GDM1 (cell line): ENCODE measurements at regions not wholly inside any gene's neighbourhood (a gene's known extent, or its start where the extent isn't known, plus 50 kb on each side); places are given as distances from the start of the nearest gene placed in this dataset.
"Not testable (repeated sequence)": the region's sequence is repeated elsewhere in the genome, so short reads cannot be mapped to it uniquely, and the experiment has no call there.

ENCODE experiments used
- DNase-seq: peaks from one replicate; lab custom pipeline; 2025; lab: John Stamatoyannopoulos, UW

DNA sequence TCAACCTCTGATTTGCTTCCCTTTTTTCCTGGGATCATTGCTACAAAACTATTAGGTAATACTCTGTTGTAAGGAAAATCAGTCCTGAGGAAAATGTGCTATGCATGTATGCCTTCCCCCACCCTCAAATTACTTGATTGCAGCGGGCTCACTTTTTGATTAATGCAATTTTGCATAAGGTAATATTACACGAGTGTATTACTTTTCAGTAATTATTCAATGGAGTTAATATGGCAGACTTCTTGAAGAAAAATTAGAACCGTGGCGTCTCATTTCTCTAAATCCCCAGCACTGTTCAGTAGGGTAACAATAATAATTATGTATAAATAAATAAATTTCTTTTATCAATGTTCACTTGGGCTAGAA, 527.6 kb upstream of the FANCL start:
- DNase-seq, result no peak

DNA sequence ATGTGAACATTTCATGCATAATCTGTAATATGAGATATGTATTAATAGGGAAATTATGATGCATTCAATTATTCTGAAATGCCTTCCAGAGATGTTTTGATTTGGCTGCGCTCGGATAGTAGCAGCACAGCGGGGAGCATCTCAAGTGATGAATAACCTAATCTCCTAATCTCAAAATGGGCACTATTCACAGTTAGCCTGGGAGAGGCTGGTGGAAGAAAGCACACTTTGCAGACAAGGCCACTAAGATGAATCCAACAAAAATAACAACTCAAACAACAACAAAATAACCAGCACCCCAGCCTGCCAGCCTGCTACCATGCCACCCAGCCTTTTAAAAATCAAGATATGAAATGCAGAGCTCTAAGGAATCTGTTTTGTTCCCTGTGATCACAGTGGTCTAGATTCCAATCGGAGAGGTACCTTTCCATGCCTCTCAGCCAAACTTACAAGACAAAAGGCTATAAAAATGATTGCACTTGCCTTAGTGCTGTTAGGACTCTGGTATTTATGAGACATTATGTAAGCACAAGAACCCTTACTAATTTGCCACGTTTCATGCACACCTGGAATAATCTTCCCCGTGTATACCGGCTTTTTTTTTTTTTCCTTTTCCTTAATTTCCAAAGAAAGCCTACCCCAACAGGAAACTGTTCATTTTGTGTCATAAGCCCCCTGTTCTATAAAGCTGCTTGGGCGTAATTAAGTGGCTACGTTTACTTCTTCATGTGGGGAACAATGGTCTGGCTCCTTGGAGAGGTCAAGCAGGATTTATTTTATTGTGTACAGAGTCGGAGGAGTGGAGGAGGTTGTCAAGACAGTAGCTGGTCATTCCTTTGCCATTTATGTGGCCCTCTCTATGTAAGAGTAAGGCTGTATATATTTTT, 526.9 kb upstream of the FANCL start:
- no peak for DNase-seq

DNA sequence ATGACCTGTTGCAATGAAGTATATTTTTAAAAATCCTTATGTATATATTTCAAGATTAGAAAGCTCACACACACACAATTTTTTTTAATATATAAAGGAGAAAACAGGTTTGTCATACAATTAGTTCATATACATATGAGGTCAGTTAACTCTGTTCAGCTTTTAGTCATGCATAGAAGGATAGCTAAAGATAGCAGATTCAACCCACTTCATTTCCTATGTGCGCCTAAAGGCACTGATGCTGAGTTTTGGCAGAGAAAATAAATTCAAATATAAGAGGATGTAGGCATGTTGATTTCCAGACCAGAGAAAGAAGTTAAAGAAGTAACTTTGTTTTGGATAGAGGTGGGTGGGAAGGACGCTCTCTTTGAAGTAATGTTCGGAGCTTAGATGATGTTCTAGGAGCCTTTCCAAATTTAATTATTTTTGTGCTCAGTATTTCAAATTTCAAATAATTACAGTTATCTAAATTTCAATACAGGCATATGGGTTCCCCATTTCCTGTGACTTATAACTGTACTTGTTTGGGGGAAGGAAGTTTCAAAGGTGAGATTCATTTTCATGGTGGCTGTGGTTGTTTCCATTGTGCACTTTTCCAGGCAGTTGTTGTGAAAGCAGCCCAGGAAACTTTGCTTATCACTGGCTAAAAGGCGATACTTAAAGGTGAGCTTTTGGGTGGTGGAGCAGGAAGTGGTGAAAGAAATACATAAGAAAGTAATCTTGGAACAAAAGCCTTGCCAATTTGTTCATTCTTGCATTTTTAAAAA, 523.4 kb upstream of the FANCL start:
- peak; percentile 23 for DNase-seq

DNA sequence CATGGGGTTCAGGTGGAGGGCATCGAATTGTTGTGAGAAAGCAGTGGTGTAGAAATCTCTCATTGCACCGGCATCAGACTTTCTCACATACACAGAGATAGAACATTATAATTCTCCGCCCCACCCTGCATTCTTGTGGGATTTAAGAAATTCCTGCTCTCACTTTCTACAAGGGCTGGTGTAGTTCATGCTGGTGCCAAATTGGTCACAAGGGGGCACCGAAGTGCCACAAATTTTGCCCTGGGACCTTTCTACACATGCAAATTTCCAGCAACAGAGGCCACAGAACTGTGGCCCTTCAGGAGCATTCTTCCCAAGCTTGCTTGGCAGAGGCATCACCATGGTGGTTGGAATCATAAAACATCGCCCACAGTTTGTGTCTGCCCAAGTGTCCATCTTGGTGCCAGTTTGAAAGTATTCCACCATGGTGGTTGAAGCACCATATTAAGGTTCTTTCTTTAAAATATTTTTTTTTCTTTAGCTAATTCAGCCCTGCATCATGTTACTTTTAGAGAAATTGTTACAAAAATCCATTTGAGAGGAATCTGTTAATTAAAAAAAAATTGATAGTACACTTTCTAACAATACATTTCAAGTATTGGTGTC, 521.2 kb upstream of the FANCL start:
- DNase-seq, result peak; percentile 73

DNA sequence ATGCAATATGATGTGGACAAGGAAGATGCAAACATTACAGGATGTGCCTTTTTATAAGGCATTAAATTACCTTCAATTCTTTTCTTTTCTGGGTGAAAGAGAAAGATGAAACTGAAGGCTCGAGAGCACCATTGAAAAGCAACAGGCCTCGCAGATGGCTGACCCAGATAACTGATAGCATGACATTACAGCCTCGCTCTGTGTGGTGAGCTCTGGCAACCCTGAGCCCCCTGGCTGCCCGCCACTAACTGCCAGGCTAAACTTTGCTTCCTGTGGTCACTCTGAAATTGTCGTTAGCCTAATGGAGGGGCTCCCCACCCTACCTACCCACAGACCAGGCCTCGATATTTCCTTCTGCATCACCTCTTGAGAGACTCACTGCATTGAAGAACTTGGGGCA, 516.8 kb upstream of the FANCL start:
- no peak for DNase-seq

DNA sequence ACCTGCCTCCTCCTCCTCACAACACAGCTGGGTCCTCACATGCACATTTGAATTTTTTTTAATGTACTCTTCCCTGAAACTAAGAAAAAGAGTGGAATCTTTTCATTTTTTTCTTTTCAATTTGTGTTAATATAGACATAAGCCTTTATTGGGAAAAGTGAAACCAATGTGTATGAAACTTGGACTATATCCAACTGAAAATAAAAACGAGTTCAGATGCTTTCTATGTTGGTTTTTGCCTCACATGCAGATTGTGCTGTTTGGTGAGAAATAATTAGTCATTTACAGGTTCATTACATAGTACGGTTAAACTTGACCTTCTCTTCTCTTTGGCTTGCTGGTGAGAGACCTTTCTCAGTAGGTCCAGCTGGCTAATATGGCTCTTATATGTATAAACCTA, 515.2 kb upstream of the FANCL start:
- DNase-seq, result no peak

DNA sequence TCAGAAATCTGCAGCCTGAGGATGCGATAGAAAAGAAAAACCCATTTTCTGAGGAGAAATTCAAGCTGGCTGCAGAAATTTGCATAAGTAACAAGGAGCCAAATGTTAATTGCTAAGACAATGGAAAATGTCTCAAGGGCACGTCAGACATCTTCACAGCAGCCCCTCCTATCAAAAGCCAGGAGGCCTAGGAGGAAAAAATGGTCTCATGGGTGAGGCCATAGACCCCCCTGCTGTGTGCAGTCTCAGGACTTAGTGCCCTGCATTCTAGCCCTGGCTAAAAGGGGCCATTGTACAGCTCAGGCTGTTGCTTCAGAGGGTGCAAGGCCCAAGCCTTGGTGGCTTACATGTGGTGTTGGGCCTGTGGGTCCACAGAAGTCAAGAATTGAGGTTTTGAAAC, 511.4 kb upstream of the FANCL start:
- DNase-seq, result not testable (repeated sequence)

DNA sequence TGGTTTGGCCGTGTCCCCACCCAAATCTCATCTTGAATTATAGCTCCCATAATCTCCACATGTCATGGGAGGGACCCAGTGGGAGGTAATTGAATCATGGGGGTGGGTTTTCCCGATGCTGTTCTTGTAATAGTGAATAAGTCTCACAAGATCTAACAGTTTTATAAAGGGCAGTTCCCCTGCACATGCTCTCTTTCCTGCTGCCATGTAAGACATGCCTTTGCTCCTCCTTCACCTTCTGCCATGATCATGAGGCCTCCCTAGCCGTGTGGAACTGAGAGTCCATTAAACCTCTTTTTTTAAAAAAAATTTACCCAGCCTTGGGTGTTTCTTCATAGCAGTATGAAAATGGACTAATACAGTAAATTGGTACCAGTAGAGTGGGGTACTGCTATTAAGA, 510.6 kb upstream of the FANCL start:
- DNase-seq, result not testable (repeated sequence)

DNA sequence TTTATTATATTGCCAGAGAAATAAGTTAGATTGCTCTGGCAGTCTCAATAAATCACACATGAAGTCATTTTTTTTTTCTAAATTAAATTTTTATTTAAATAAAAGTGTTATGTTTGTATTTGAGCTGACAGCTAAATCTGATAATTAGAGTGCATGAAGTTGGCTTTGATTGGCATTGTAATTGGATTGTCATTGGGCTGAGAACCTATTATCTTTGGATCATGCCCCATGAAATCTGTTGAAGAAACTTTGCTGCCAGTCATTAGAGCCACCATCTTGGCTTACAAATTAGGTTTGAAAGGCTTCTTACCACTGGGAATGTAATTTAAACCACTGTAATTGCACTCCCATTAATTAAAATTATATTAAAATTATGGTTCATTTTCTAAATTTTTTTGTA, 507.9 kb upstream of the FANCL start:
- no peak for DNase-seq

DNA sequence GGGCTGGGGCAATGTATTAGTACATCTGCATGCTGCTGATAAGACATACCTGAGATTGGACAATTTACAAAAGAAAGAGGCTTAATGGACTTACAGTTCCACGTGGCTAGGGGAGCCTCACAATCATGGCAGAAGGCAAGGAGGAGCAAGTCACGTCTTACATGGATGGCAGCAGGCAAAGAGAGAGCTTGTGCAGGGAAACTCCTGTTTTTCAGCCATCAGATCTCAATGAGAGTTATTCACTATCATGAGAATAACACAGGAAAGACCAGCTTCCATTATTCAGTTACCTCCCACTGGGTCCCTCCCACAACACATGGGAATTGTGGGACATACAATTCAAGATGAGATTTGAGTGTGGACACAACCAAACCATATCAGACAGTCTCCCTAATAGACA, 504.2 kb upstream of the FANCL start:
- DNase-seq, result not testable (repeated sequence)

DNA sequence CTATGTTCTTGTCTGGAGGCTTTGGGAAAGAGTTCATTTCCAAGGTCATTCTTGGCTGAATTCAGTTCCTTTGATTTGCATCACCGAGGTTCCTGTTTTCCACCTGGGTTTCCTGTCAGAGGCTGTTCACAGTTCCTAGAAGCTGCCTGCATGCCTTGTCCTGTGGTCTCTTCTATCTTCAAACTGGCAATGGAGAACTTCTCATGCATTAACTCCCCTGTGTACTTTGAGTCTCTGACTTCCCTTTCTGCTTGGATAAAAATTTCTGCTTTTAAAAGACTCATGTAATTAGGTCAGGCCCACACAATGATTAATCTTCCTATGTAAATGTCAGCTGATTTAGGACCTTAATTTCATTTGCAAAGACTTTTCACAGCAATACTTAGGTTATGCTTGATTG, 499.3 kb upstream of the FANCL start:
- DNase-seq, result peak; percentile 69

DNA sequence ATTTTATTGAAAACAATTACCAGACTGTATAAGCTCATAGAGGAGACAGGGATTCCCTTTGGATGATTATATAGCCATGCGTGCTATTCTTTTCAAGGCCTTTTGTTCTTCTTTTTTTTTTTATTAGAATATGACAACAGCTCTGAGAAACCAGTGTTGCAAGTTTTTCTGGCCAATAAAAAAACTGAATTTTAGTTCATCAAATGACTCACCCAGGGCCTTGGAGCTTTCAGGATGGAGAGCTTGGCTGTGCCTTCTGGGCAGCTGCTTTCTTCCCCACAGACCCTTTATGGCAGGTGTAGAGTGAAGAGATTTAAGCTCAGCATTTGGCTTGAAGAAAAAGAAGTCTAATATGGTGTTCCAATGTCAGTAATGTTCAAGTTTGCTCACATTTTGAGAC, 497.9 kb upstream of the FANCL start:
- DNase-seq, result no peak

DNA sequence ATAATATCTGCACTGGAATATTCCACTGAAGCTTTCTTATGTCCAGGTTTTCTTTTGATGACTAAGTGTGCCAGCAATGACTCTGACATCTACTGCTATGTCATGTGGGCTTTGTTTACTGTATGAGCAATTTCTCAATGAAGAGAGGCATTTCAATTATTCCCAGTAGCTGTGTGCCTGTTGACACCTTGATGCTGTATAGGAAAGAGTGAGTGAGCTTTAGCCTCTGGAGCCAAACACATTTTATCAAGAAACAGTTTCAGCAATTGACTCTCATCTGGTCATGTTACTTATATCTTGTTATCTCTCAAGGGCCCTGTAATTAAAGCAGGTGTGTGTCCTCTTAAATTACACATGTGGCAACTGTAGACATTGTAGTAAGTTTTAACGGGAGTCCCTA, 493.2 kb upstream of the FANCL start:
- no peak for DNase-seq

DNA sequence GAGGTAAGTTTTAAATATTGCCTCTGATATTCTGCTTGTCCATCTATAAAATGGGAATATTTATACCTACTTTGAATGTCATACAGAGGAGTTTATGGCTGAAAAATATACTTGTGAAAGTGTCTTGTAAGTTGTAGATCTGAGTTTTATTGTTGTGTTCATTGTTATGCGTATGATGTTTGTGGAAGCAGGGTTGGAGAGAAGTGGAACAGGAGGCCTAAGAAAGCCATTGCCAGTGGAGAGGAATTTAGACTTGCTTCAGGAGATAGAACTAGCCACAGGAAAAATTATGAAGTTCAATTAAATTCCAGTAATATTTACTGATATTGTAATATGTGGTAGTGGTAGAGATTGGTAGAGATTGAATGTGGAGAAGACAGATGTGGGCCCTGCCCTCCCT, 491.9 kb upstream of the FANCL start:
- no peak for DNase-seq

DNA sequence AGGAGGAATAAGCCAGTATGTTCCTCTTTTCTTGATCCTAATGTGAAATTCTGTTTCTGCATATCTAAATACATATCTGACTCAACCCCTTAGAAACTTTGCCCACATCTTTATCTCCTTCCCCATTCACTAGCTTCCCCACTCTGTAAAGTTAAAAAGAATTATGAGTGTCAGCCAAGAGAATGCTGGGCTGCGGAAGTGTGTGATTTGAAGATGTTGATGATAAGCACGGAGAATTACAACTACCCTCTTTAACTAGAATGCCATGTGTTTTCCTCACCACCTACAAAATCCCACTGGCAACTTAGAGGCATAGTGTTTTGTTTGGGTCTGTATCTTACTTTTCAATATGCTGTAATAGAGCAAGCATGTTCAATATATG, 490.4 kb upstream of the FANCL start:
- peak; percentile 84 for DNase-seq

DNA sequence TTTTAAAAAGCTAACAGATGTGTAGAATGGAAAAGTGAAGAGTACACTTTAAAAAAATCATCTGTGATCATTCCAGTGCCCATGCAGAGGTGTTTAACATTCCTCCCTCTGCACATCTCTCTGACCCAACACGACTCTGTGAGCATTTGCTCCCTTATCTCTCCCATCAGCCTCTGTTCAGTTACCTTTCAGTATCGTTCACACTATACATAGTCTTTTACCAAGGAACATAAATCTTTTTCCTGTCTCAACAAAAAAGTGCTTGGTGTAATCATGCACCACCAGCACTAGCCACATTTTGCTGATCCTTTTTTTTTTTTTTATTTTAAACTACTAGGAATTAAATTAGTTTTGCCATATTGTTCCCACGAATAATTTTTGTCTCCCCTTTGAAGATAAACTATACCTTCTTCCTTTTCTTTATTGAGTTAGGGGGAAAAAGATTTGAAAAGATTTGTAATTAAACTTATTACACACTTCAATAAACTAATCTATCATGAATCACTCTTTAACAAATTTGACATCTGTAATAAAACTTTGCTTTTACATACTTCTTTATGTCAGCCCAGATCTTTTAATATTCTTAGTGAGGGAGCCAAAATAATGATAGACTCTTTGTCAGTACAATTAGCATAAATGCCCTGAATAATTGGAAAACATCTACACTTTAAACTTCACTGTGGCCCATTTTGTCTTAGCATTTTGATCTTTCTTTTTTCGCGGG, 489.8 kb upstream of the FANCL start:
- DNase-seq, result peak; percentile 69

DNA sequence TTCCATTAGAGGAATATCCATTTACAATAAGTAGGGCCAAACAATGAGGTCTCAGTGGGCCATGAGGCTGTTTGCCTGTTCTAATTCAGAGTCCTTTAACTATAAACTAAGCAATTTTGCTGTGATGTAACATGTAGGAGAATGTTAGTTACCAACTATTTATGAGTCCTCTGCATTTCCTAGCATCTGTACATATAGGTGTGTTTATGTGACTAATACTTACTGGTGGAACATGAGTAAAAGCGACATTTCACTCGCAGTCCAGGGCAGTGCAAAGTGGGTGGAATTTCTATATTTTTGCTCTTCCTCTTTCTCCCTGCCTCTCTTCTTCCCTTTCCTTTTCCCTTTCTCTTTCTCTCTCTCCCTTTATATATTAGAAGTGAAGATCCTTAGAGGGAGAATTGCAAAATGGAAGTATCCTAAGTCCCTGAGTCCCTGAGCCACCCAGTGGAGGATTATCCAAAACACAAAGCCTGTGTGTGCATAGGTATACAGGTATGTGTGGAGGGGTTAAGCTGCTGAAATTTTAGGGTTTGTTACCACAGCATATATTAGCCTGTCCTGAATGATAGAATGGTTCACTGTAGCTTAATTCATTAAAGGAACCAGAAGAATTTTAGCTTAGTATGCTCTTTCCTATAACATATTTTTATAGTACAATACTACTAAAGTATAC, 487.0 kb upstream of the FANCL start:
- no peak for DNase-seq

DNA sequence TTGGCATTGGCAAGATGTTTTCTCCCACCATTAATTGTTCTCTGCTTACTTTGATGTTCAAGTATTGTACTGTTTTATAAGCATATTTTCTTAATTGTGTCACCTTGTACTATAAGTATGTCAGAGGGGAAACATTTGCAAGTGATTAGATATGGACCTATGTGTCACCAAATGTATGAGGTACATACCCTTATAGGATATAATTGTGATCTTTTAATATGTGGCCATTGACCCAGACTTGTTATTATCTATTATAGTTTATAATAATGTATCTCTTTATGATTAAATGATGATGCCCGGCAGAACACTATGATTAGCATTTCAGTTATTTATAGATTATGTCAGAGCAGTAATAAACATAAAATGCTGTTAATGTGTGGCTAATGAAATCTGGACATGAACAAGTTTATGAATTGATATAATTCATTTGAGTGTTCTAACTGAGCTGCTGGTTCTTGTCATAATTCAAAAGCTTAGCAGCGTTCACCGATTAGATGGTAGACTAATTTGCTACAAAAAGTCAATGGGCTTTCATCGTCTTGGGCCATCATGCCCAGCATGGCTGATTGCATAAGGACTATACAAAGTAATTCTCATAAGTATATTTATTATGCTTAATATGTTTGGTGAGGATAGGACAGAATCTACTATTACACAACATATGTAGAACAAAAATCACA, 480.9 kb upstream of the FANCL start:
- DNase-seq, result no peak

DNA sequence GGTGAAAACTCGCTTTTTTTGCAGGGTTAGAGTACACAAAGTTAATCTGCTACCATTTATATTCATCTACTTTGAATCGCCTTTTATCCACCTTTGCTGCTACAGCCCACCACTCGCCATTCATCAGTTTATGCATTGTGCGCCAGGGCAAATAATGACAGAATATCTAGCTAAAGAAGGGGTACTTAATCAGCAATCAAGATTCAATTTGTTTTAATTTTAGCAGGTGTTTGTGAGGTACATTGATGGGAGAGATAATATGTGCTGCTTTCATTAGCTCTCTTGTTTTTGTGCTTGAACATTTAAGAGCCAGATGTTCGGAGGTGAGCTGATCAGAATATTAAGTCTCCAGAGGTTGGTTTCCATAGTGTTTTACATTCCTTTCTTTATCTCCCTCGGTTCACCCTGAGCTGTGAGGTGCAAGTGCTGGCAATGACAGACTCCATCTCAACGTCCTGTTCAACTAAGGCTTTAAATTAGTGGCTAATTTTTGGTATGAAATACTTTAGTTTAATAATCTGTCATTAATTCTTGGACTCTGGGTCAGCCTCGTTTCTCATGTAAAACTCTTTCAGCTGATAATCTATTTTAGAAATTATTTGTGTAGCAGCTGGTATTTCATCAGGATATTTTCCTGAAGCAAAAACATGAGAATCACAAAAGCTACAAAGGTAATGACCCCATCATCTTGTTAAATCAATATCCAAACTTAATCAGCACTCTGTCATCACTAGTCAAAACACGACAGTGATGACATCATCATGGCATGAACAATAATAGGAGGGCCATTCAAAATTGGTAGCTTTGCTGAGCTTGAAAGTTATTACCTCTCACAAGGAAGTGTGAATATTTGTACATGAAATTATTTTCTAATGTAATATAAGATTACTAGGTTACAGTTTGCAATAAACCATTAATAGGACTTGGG, 479.9 kb upstream of the FANCL start:
- DNase-seq, result no peak
